ENCODE measurements at regions not wholly inside any gene's neighbourhood (a gene's known extent, or its start where the extent isn't known, plus 50 kb on each side); places are given as distances from the start of the nearest gene placed in this dataset.

- H3K9me3 ChIP-seq (ENCODE audit: insufficient read depth, low read length) = no peaks in the 10 kb centered on the region
- H3F3A ChIP-seq (ENCODE audit: insufficient read depth) = no peaks in the 10 kb centered on the region
- TF ChIP-seq EZH2phosphoT487 (conservative IDR thresholded peaks at IDR 0.05; ENCODE audit: low read length) = no peak
- no peak for TF ChIP-seq CTCF (IDR thresholded peaks at IDR 0.05; ENCODE audit: insufficient read depth, low read length, poor library complexity, severe bottlenecking)
- H4K20me1 ChIP-seq (ENCODE audit: low read depth, low read length) = no peaks in the 10 kb centered on the region
- no peak overlapping the region for H2AFZ ChIP-seq (ENCODE audit: low read depth, low read length, severe bottlenecking)
- H3K79me2 ChIP-seq (ENCODE audit: insufficient read depth, low read length) = no peaks in the 10 kb centered on the region
- no peak overlapping the region for H3K9ac ChIP-seq (ENCODE audit: low read length)
- H3K9me2 ChIP-seq (replicated peaks; ENCODE audit: insufficient read depth, low read length) = no peaks in the 10 kb centered on the region
- H3K27me3 ChIP-seq (ENCODE audit: low read length) = no peaks in the 10 kb centered on the region
- H3K27ac ChIP-seq (ENCODE audit: low read depth, low read length) = no peak overlapping the region
- H3K4me3 ChIP-seq (ENCODE audit: insufficient read depth, low read length, poor library complexity, severe bottlenecking) = no peak overlapping the region
- H3K36me3 ChIP-seq (ENCODE audit: low read length) = no peaks in the 10 kb centered on the region
- no peak overlapping the region for H3K4me2 ChIP-seq (ENCODE audit: low read depth, low read length, poor library complexity, severe bottlenecking)
These were observed 366.2 kb downstream of the WDR11 start for GRCh38 chr10:121217331-121217730.

- H3K79me2 ChIP-seq (ENCODE audit: insufficient read depth, low read length) = no peaks in the 10 kb centered on the region
- no peaks in the 10 kb centered on the region for H3K36me3 ChIP-seq (ENCODE audit: low read length)
- H3K27me3 ChIP-seq (ENCODE audit: low read length) = no peaks in the 10 kb centered on the region
- no peak overlapping the region for H3K27ac ChIP-seq (ENCODE audit: low read depth, low read length)
- no peak overlapping the region for H2AFZ ChIP-seq (ENCODE audit: low read depth, low read length, severe bottlenecking)
- H4K20me1 ChIP-seq (ENCODE audit: low read depth, low read length) = no peaks in the 10 kb centered on the region
- H3K9me3 ChIP-seq (ENCODE audit: insufficient read depth, low read length) = no peaks in the 10 kb centered on the region
- H3K4me2 ChIP-seq (ENCODE audit: low read depth, low read length, poor library complexity, severe bottlenecking) = no peak overlapping the region
- H3K9me2 ChIP-seq (replicated peaks; ENCODE audit: insufficient read depth, low read length) = no peaks in the 10 kb centered on the region
- no peak overlapping the region for H3K4me3 ChIP-seq (ENCODE audit: insufficient read depth, low read length, poor library complexity, severe bottlenecking)
- H3K9ac ChIP-seq (ENCODE audit: low read length) = no peak overlapping the region
- TF ChIP-seq EZH2phosphoT487 (conservative IDR thresholded peaks at IDR 0.05; ENCODE audit: low read length) = no peak
- TF ChIP-seq CTCF (IDR thresholded peaks at IDR 0.05; ENCODE audit: insufficient read depth, low read length, poor library complexity, severe bottlenecking) = no peak
- H3F3A ChIP-seq (ENCODE audit: insufficient read depth) = no peaks in the 10 kb centered on the region
These were observed 369.9 kb downstream of the WDR11 start for GRCh38 chr10:121221072-121221471.

GRCh38 chr10:121221991-121222390, 370.8 kb downstream of the WDR11 start:
- TF ChIP-seq EZH2phosphoT487 (conservative IDR thresholded peaks at IDR 0.05; ENCODE audit: low read length) = no peak
- TF ChIP-seq CTCF (IDR thresholded peaks at IDR 0.05; ENCODE audit: insufficient read depth, low read length, poor library complexity, severe bottlenecking) = no peak
- no peaks in the 10 kb centered on the region for H3K9me2 ChIP-seq (replicated peaks; ENCODE audit: insufficient read depth, low read length)
- H3K36me3 ChIP-seq (ENCODE audit: low read length) = no peaks in the 10 kb centered on the region
- no peak overlapping the region for H3K27ac ChIP-seq (ENCODE audit: low read depth, low read length)
- H3K4me3 ChIP-seq (ENCODE audit: insufficient read depth, low read length, poor library complexity, severe bottlenecking) = no peak overlapping the region
- no peaks in the 10 kb centered on the region for H3K79me2 ChIP-seq (ENCODE audit: insufficient read depth, low read length)
- H2AFZ ChIP-seq (ENCODE audit: low read depth, low read length, severe bottlenecking) = no peak overlapping the region
- no peak overlapping the region for H3K9ac ChIP-seq (ENCODE audit: low read length)
- H3F3A ChIP-seq (ENCODE audit: insufficient read depth) = no peaks in the 10 kb centered on the region
- H3K27me3 ChIP-seq (ENCODE audit: low read length) = no peaks in the 10 kb centered on the region
- no peak overlapping the region for H3K4me2 ChIP-seq (ENCODE audit: low read depth, low read length, poor library complexity, severe bottlenecking)
- no peaks in the 10 kb centered on the region for H3K9me3 ChIP-seq (ENCODE audit: insufficient read depth, low read length)
- H4K20me1 ChIP-seq (ENCODE audit: low read depth, low read length) = no peaks in the 10 kb centered on the region
